ENCODE measurements at regions not wholly inside any gene's neighbourhood (a gene's known extent, or its start where the extent isn't known, plus 50 kb on each side); places are given as distances from the start of the nearest gene placed in this dataset.
A peak's percentile ranks its signal among the peaks of the same experiment; 100 is the strongest.
"Not testable (repeated sequence)": the region's sequence is repeated elsewhere in the genome, so short reads cannot be mapped to it uniquely, and the experiment has no call there.

- peaks cover 3% of the 10 kb centered on the region for H3K4me1 ChIP-seq (ENCODE audit: insufficient read depth)
- no peaks in the 10 kb centered on the region for H3K9me3 ChIP-seq
- intact Hi-C loops (cut with DNase I): no loop called here
- no peak overlapping the region for H3K27ac ChIP-seq
- H3K27me3 ChIP-seq: no peaks in the 10 kb centered on the region
- DNase-seq: no peak
- WGBS, 3 donors: 91 to 96% (median 91%) methylated on average over 2 of the region's 2 CpGs
- no peaks in the 10 kb centered on the region for H3K36me3 ChIP-seq
- no peak overlapping the region for H3K4me3 ChIP-seq
- TF ChIP-seq EP300 (IDR thresholded peaks at IDR 0.05): no peak
Measured at GRCh38 chr7:66467887-66468286, 160.8 kb upstream of the KCTD7 start.

GRCh38 chr7:66473064-66473463 is 155.6 kb upstream of the KCTD7 start:
- H3K4me1 ChIP-seq (ENCODE audit: insufficient read depth); H3K36me3 ChIP-seq; DNase-seq; intact Hi-C loops (cut with DNase I); H3K27me3 ChIP-seq; H3K27ac ChIP-seq; H3K4me3 ChIP-seq; H3K9me3 ChIP-seq: not testable (repeated sequence)
- 83 to 86% (median 85%) methylated on average over 3 of the region's 3 CpGs for WGBS, 3 donors

GRCh38 chr7:66474441-66474840 is 154.2 kb upstream of the KCTD7 start:
- DNase-seq: no peak
- TF ChIP-seq POLR2A (IDR thresholded peaks at IDR 0.05) (no peak), CTCF (IDR thresholded peaks at IDR 0.05) (no peak), EP300 (IDR thresholded peaks at IDR 0.05) (no peak)

GRCh38 chr7:66476056-66476455 is 152.6 kb upstream of the KCTD7 start:
- H3K27ac ChIP-seq; intact Hi-C loops (cut with DNase I); H3K4me1 ChIP-seq (ENCODE audit: insufficient read depth); DNase-seq; H3K36me3 ChIP-seq; H3K9me3 ChIP-seq; H3K4me3 ChIP-seq; H3K27me3 ChIP-seq: not testable (repeated sequence)
- 90 to 93% (median 93%) methylated on average over 3 of the region's 3 CpGs for WGBS, 3 donors

More at GRCh38 chr7:66474441-66474840, 154.2 kb upstream of the KCTD7 start:
- H3K27ac ChIP-seq: no peak overlapping the region
- 93 to 98% (median 97%) methylated on average over 45 of the region's 45 CpGs for WGBS, 3 donors
- H3K4me1 ChIP-seq (ENCODE audit: insufficient read depth): peaks cover 3% of the 10 kb centered on the region
- no peak overlapping the region for H3K4me3 ChIP-seq
- intact Hi-C loops (cut with DNase I): no loop called here
- no peaks in the 10 kb centered on the region for H3K9me3 ChIP-seq
- H3K36me3 ChIP-seq: no peaks in the 10 kb centered on the region
- no peaks in the 10 kb centered on the region for H3K27me3 ChIP-seq

- intact Hi-C loops (cut with DNase I); H3K36me3 ChIP-seq; H3K27ac ChIP-seq; H3K27me3 ChIP-seq; H3K4me3 ChIP-seq; DNase-seq; H3K9me3 ChIP-seq; H3K4me1 ChIP-seq (ENCODE audit: insufficient read depth): not testable (repeated sequence)
- WGBS, 3 donors: 90 to 96% (median 91%) methylated on average over 3 of the region's 3 CpGs
Measured at GRCh38 chr7:66477822-66478397, 150.8 kb upstream of the KCTD7 start.

- 86 to 97% (median 96%) methylated on average over 1 of the region's 1 CpG for WGBS, 3 donors
- H3K27me3 ChIP-seq; H3K4me3 ChIP-seq; intact Hi-C loops (cut with DNase I); H3K4me1 ChIP-seq (ENCODE audit: insufficient read depth); DNase-seq; H3K27ac ChIP-seq; H3K9me3 ChIP-seq; H3K36me3 ChIP-seq: not testable (repeated sequence)
Measured at GRCh38 chr7:66481229-66481628, 147.5 kb upstream of the KCTD7 start.

- H3K27ac ChIP-seq; H3K36me3 ChIP-seq; H3K27me3 ChIP-seq; DNase-seq; H3K4me3 ChIP-seq; H3K9me3 ChIP-seq; intact Hi-C loops (cut with DNase I); H3K4me1 ChIP-seq (ENCODE audit: insufficient read depth): not testable (repeated sequence)
- WGBS, 3 donors: 98% methylated on average over 8 of the region's 8 CpGs
Measured at GRCh38 chr7:66489065-66489464, 139.6 kb upstream of the KCTD7 start.

- intact Hi-C loops (cut with DNase I): loop anchor here in 1 of 4 donors (5.0 kb wide), 1 partner anchor 358 kb away; no protein-coding TSS in a partner anchor
- not testable (repeated sequence) for H3K27ac ChIP-seq; H3K9me3 ChIP-seq; H3K4me1 ChIP-seq (ENCODE audit: insufficient read depth); H3K27me3 ChIP-seq; H3K4me3 ChIP-seq; DNase-seq; H3K36me3 ChIP-seq
- 39 to 55% (median 53%) methylated on average over 2 of the region's 2 CpGs for WGBS, 3 donors
Measured at GRCh38 chr7:66489741-66490140, 138.9 kb upstream of the KCTD7 start.

GRCh38 chr7:66490979-66491378 is 137.7 kb upstream of the KCTD7 start:
- H3K27ac ChIP-seq; H3K4me3 ChIP-seq; DNase-seq; H3K9me3 ChIP-seq; H3K36me3 ChIP-seq; H3K27me3 ChIP-seq; H3K4me1 ChIP-seq (ENCODE audit: insufficient read depth): not testable (repeated sequence)
- intact Hi-C loops (cut with DNase I): loop anchor here in 1 of 4 donors (5.0 kb wide), 1 partner anchor 356 kb away; no protein-coding TSS in a partner anchor
- WGBS, 3 donors: 72 to 95% (median 86%) methylated on average over 7 to 10 of the region's 11 CpGs

GRCh38 chr7:66492405-66492804 is 136.3 kb upstream of the KCTD7 start:
- Histone ChIP-seq H3K27ac (peak overlapping the region; percentile 87 to 95), H3K4me3 (peak overlapping the region; percentile 84)
- peak in 2 of 5 donors; percentile 41 to 45 for DNase-seq
- WGBS, 3 donors: 87 to 95% (median 90%) methylated on average over 7 of the region's 7 CpGs
- intact Hi-C loops (cut with DNase I): loop anchor here in 1 of 4 donors (5.0 kb wide), 1 partner anchor 355 kb away; no protein-coding TSS in a partner anchor
- not testable (repeated sequence) for H3K27me3 ChIP-seq; H3K36me3 ChIP-seq; H3K4me1 ChIP-seq (ENCODE audit: insufficient read depth); H3K9me3 ChIP-seq

All from ovary (tissue), 7 donors.